Neural progenitor cell (in vitro differentiated cells): ENCODE measurements at regions not wholly inside any gene's neighbourhood (a gene's known extent, or its start where the extent isn't known, plus 50 kb on each side); places are given as distances from the start of the nearest gene placed in this dataset.

Experiments
- CTCF ChIP-seq: fragments of 200-600 bp; sonication (generic); IDR thresholded peaks from 2 replicates; pipeline ENCODE4 v1.5.1; 2017; ENCODE audit warnings: antibody characterized with exemption, mild to moderate bottlenecking
- EZH2 ChIP-seq: fragments of 200-600 bp; sonication (generic); IDR thresholded peaks from 2 replicates; pipeline ENCODE4 v1.6.1; 2017; ENCODE audit warnings: antibody characterized with exemption, mild to moderate bottlenecking, moderate library complexity

- TF ChIP-seq CTCF (no peak), EZH2 (no peak)
Observed at GRCh38 chr2:195507447-195508138, 149.4 kb upstream of the SLC39A10 start.
